H9 (cell line): ENCODE measurements at regions not wholly inside any gene's neighbourhood (a gene's known extent, or its start where the extent isn't known, plus 50 kb on each side); places are given as distances from the start of the nearest gene placed in this dataset.

Source experiments
- DNase-seq: peaks from one replicate; pipeline ENCODE4 v3.0.0-alpha.2; 2017
- H2AFZ ChIP-seq: one replicate; pipeline ENCODE4 v1.6.1; 2013; ENCODE audit warnings: mild to moderate bottlenecking, low read length, control low read depth, moderate library complexity
- H2AK5ac ChIP-seq: 2 replicates; pipeline ENCODE4 v1.6.1; 2013; ENCODE audit warnings: low read length, control low read depth, mixed read lengths; ENCODE audit not compliant: insufficient read length
- H2BK120ac ChIP-seq: one replicate; pipeline ENCODE4 v1.6.1; 2013; ENCODE audit warnings: low read depth, mild to moderate bottlenecking, low read length, control low read depth, inconsistent platforms; ENCODE audit not compliant: poor library complexity, severe bottlenecking
- H2BK12ac ChIP-seq: 2 replicates; pipeline ENCODE4 v1.6.1; 2013; ENCODE audit warnings: low read length, control low read depth, mixed read lengths, low read depth; ENCODE audit not compliant: insufficient read length
- H2BK15ac ChIP-seq: 2 replicates; pipeline ENCODE4 v1.6.1; 2013; ENCODE audit warnings: low read depth, low read length, control low read depth
- H2BK20ac ChIP-seq: one replicate; pipeline ENCODE4 v1.6.1; 2013; ENCODE audit warnings: low read depth, mild to moderate bottlenecking, low read length, control low read depth, inconsistent platforms; ENCODE audit not compliant: poor library complexity, severe bottlenecking
- H2BK5ac ChIP-seq: 2 replicates; pipeline ENCODE4 v1.6.1; 2013; ENCODE audit warnings: low read length, control low read depth, mixed read lengths; ENCODE audit not compliant: insufficient read length
- H3K14ac ChIP-seq: 2 replicates; pipeline ENCODE4 v1.6.1; 2013; ENCODE audit warnings: low read length, control low read depth; ENCODE audit not compliant: insufficient read depth
- H3K18ac ChIP-seq: 2 replicates; pipeline ENCODE4 v1.6.1; 2013; ENCODE audit warnings: low read depth, mild to moderate bottlenecking, mixed read lengths, low read length, control low read depth; ENCODE audit not compliant: insufficient read length
- H3K23ac ChIP-seq: 2 replicates; pipeline ENCODE4 v1.6.1; 2013; ENCODE audit warnings: low read length, control low read depth, mixed read lengths, low read depth; ENCODE audit not compliant: insufficient read length
- H3K23me2 ChIP-seq: 2 replicates; pipeline ENCODE4 v1.6.1; 2013; ENCODE audit warnings: low read depth, mild to moderate bottlenecking, mixed read lengths, low read length, control low read depth; ENCODE audit not compliant: insufficient read length, poor library complexity, severe bottlenecking
- H3K27ac ChIP-seq: 2 replicates; pipeline ENCODE4 v1.5.1; 2013; ENCODE audit warnings: low read length, control low read depth, mixed read lengths, low read depth; ENCODE audit not compliant: insufficient read length
- H3K27me3 ChIP-seq: 2 replicates; pipeline ENCODE4 v1.6.1; 2013; ENCODE audit warnings: low read length, control low read depth, inconsistent platforms; ENCODE audit not compliant: insufficient read depth
- H3K4ac ChIP-seq: 2 replicates; pipeline ENCODE4 v1.6.1; 2013; ENCODE audit warnings: low read depth, mild to moderate bottlenecking, control low read depth, inconsistent platforms, low read length, moderate library complexity
- H3K4me1 ChIP-seq: 2 replicates; pipeline ENCODE4 v1.6.1; 2013; ENCODE audit warnings: low read length, control low read depth, inconsistent platforms; ENCODE audit not compliant: insufficient read depth
- H3K4me2 ChIP-seq: 2 replicates; pipeline ENCODE4 v1.6.1; 2013; ENCODE audit warnings: low read length, control low read depth, mixed read lengths; ENCODE audit not compliant: insufficient read length, insufficient read depth
- H3K56ac ChIP-seq: 2 replicates; pipeline ENCODE4 v1.6.1; 2013; ENCODE audit warnings: low read depth, mild to moderate bottlenecking, mixed read lengths, low read length, control low read depth; ENCODE audit not compliant: insufficient read length
- H3K79me1 ChIP-seq: 2 replicates; pipeline ENCODE4 v1.6.1; 2013; ENCODE audit warnings: low read depth, mild to moderate bottlenecking, moderate library complexity, low read length, control low read depth, inconsistent platforms; ENCODE audit not compliant: insufficient read depth, poor library complexity, severe bottlenecking
- H3K79me2 ChIP-seq: 2 replicates; pipeline ENCODE4 v1.6.1; 2013; ENCODE audit warnings: low read length, control low read depth, inconsistent platforms; ENCODE audit not compliant: insufficient read depth
- H3K9ac ChIP-seq: 2 replicates; pipeline ENCODE4 v1.6.1; 2013; ENCODE audit warnings: low read length, control low read depth, mixed read lengths; ENCODE audit not compliant: insufficient read length; ENCODE audit errors: extremely low read depth
- H3K9me3 ChIP-seq: one replicate; pipeline ENCODE4 v1.6.1; 2013; ENCODE audit warnings: low read depth, low read length, inconsistent platforms; ENCODE audit not compliant: control insufficient read depth
- H3T11ph ChIP-seq: one replicate; pipeline ENCODE4 v1.6.1; 2013; ENCODE audit warnings: mild to moderate bottlenecking, low read length, control low read depth, inconsistent platforms
- H4K20me1 ChIP-seq: one replicate; pipeline ENCODE4 v1.6.1; 2013; ENCODE audit not compliant: control insufficient read depth, insufficient read length, insufficient read depth
- H4K5ac ChIP-seq: 2 replicates; pipeline ENCODE4 v1.6.1; 2013; ENCODE audit warnings: low read depth, mild to moderate bottlenecking, mixed read lengths, low read length, control low read depth; ENCODE audit not compliant: insufficient read length
- H4K8ac ChIP-seq: replicated peaks from 2 replicates; pipeline ENCODE4 v1.6.1; 2013; ENCODE audit warnings: low read length, control low read depth, mixed read lengths, low read depth; ENCODE audit not compliant: insufficient read length
- H4K91ac ChIP-seq: 2 replicates; pipeline ENCODE4 v1.6.1; 2013; ENCODE audit warnings: low read depth, mild to moderate bottlenecking, moderate library complexity, mixed read lengths, low read length, control low read depth; ENCODE audit not compliant: insufficient read length
- H3K27ac Mint-ChIP-seq, 3 experiments: 2 replicates in 2 of 3; 3 replicates in 1 of 3; pipeline ENCODE4 v1.8.0; 2020 to 2021; ENCODE audit warnings: mixed read lengths in 3 of 3, mild to moderate bottlenecking in 1 of 3, moderate library complexity in 1 of 3
- H3K27me3 Mint-ChIP-seq: 2 replicates; pipeline ENCODE4 v1.8.0; 2021; ENCODE audit warnings: low read depth, mild to moderate bottlenecking, moderate library complexity, mixed read lengths
- H3K36me3 Mint-ChIP-seq, 3 experiments: 2 replicates in 2 of 3; 3 replicates in 1 of 3; pipeline ENCODE4 v1.8.0; 2020 to 2021; ENCODE audit warnings: low read depth in 3 of 3, mixed read lengths in 3 of 3; ENCODE audit not compliant: insufficient read depth in 1 of 3
- H3K4me1 Mint-ChIP-seq, 2 experiments: 2 replicates each; pipeline ENCODE4 v1.8.0; 2020; ENCODE audit warnings: mixed read lengths in 2 of 2
- H3K4me3 Mint-ChIP-seq, 2 experiments: 2 replicates in 1 of 2; 3 replicates in 1 of 2; pipeline ENCODE4 v1.8.0; 2020 to 2021; ENCODE audit warnings: mild to moderate bottlenecking in 2 of 2, mixed read lengths in 2 of 2, moderate library complexity in 1 of 2
- H3K9me3 Mint-ChIP-seq, 2 experiments: 2 replicates in 1 of 2; 3 replicates in 1 of 2; pipeline ENCODE4 v1.8.0; 2020; ENCODE audit warnings: mild to moderate bottlenecking in 2 of 2, mixed read lengths in 2 of 2, moderate library complexity in 1 of 2
- WGBS: extraction: QIAGEN DNeasy Blood & Tissue Kit; methylation state at CpG from one replicate; pipeline ENCODE4 v1.1.7; 2013; ENCODE audit warnings: missing lambda C conversion rate, low lambda C conversion rate, mixed read lengths; ENCODE audit not compliant: insufficient read length; ENCODE audit errors: extremely low coverage; 5-methylcytosine and 5-hydroxymethylcytosine counted together
- TF ChIP-seq, protein P1 (sequence below): fragments of 200-600 bp; sonication (generic); conservative IDR thresholded peaks from 3 replicates; pipeline ENCODE4 v1.8.0; 2021; ENCODE audit warnings: antibody characterized with exemption, mild to moderate bottlenecking

DNA sequence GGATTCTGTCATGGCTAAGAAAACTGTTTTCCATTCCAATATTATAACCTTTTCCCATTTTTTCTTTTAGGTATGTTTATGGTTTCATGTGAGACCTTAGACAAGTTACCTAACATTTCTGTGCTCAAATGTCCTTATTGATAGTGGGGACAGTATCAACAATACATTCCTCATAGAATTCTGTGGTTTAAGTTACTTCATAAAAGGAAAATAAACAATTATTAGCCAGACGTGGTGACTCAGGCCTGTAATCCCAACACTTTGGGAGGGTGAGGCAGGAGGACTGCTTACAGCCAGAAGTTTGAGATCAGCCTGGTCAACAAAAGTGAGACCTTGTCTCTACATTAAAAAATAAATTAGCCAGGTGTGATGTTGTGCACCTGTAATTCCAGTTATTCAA is 436.8 kb upstream of the CNTN4 start:
- DNase-seq: no peak
- no peak overlapping the region for H4K8ac ChIP-seq
- H3K9ac ChIP-seq: no peak overlapping the region
- no peaks in the 10 kb centered on the region for H3K79me1 ChIP-seq
- H3K9me3 ChIP-seq: no peaks in the 10 kb centered on the region
- H4K91ac ChIP-seq: no peak overlapping the region
- H2BK12ac ChIP-seq: no peak overlapping the region
- no peak overlapping the region for H3K4ac ChIP-seq
- TF ChIP-seq, protein P1, sequence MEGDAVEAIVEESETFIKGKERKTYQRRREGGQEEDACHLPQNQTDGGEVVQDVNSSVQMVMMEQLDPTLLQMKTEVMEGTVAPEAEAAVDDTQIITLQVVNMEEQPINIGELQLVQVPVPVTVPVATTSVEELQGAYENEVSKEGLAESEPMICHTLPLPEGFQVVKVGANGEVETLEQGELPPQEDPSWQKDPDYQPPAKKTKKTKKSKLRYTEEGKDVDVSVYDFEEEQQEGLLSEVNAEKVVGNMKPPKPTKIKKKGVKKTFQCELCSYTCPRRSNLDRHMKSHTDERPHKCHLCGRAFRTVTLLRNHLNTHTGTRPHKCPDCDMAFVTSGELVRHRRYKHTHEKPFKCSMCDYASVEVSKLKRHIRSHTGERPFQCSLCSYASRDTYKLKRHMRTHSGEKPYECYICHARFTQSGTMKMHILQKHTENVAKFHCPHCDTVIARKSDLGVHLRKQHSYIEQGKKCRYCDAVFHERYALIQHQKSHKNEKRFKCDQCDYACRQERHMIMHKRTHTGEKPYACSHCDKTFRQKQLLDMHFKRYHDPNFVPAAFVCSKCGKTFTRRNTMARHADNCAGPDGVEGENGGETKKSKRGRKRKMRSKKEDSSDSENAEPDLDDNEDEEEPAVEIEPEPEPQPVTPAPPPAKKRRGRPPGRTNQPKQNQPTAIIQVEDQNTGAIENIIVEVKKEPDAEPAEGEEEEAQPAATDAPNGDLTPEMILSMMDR: no peak
- no peaks in the 10 kb centered on the region for H3K23me2 ChIP-seq
- no peak overlapping the region for H4K5ac ChIP-seq
- no peak overlapping the region for H2AFZ ChIP-seq
- Mint-ChIP-seq H3K36me3 (no peaks in the 10 kb centered on the region), H3K27ac (no peak overlapping the region), H3K9me3 (no peaks in the 10 kb centered on the region), H3K27me3 (no peaks in the 10 kb centered on the region), H3K4me1 (no peaks in the 10 kb centered on the region), H3K4me3 (no peak overlapping the region)
- H3K4me2 ChIP-seq: no peak overlapping the region
- H3K27ac ChIP-seq: no peak overlapping the region
- H4K20me1 ChIP-seq: no peaks in the 10 kb centered on the region
- no peaks in the 10 kb centered on the region for H3K4me1 ChIP-seq
- no peak overlapping the region for H2BK5ac ChIP-seq
- no CpG with 5 or more reads among the region's 1 CpG for WGBS
- H3K23ac ChIP-seq: no peak overlapping the region
- no peaks in the 10 kb centered on the region for H3K79me2 ChIP-seq
- H3K14ac ChIP-seq: no peak overlapping the region
- no peak overlapping the region for H3K56ac ChIP-seq
- no peak overlapping the region for H2BK20ac ChIP-seq
- no peak overlapping the region for H3T11ph ChIP-seq
- no peak overlapping the region for H2BK15ac ChIP-seq
- no peak overlapping the region for H3K18ac ChIP-seq
- H3K27me3 ChIP-seq: no peaks in the 10 kb centered on the region
- no peak overlapping the region for H2AK5ac ChIP-seq
- no peak overlapping the region for H2BK120ac ChIP-seq
